Vagina (tissue), 2 donors: ENCODE measurements at regions not wholly inside any gene's neighbourhood (a gene's known extent, or its start where the extent isn't known, plus 50 kb on each side); places are given as distances from the start of the nearest gene placed in this dataset.

ENCODE experiments used
- CTCF ChIP-seq, 3 experiments: fragments of 450-650 bp in 2 of 3; fragments of 200-600 bp in 1 of 3; sonication (generic) in 1 of 3; IDR thresholded peaks; one replicate each; pipeline ENCODE4 v1.5.1; 2017 to 2019; ENCODE audit warnings: antibody characterized with exemption in 3 of 3, mild to moderate bottlenecking in 2 of 3, moderate library complexity in 2 of 3
- POLR2A ChIP-seq, 2 donors: fragments of 450-650 bp; IDR thresholded peaks; one replicate each; pipeline ENCODE4 v1.6.1; 2017; ENCODE audit warnings: antibody characterized with exemption in 2 of 2, mild to moderate bottlenecking in 2 of 2, moderate library complexity in 2 of 2

GRCh38 chr7:54116956-54117355 is 425.2 kb upstream of the VSTM2A start:
- no peak for TF ChIP-seq CTCF (IDR thresholded peaks at IDR 0.05)
- TF ChIP-seq POLR2A (IDR thresholded peaks at IDR 0.05) = no peak
